CD4-positive, alpha-beta T cell treated with Interleukin-17A for 1 hour (primary cell): ENCODE measurements at regions not wholly inside any gene's neighbourhood (a gene's known extent, or its start where the extent isn't known, plus 50 kb on each side); places are given as distances from the start of the nearest gene placed in this dataset.

Experiments
- DNase-seq: peaks from one replicate; pipeline ENCODE4 v3.0.0-alpha.2; 2020

DNA sequence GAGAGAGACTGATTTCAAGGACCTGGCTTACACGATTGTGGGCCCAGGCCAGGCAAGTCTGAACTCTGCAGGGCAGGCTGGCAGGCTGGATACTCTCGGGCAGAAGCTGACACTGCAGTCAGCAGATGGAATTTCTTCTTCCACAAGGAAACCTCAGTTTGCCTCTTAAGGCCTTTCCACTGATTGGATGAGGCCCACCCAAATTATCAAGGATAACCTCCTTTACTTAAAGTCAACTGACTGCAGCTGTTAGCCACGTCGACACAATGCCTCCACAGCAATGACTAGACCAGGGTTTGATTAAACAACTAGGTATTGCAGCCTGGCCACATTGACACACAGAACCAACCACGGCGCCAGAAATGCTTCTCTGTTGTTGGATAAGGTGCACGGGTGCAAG is 130.5 kb downstream of the PSMG1 start:
- no peak for DNase-seq

DNA sequence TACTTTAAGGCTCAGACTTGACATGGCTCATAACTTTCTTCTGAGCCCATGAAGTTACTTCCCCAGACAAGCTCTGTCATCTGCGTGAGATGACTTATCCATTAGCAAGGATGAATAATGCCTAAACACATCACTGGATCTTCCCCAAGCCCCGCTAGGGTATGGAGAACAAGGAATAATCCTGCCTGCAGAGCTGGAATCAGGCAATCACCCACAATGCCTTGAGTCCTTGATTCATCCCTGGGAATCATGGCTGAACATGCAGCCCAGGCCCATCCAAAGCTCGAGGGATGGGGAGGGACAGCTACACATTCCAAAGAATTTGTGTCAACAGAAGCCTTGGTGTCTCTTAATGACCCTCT is 131.7 kb downstream of the PSMG1 start:
- DNase-seq: no peak

GRCh38 chr21:39050841-39051587 is 132.2 kb downstream of the PSMG1 start:
- DNase-seq: no peak

DNA sequence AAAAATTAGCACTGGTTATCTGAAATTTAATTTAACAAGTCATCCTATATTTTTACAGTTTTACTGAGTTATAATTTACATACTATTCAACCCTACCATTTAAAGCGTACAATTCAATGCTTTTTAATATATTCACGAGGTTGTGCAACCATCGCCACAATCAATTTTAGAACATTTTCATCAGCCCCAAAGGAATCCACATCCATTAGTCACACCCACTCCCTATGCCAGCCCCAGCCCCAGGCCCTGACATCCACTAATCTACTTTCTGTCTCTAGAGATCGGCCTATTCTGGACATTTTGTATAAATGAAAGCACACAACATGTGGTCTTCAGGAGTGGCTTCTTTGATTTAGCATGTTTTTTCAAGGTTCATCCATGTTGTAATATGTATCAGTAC is 134.7 kb downstream of the PSMG1 start:
- DNase-seq: no peak

- DNase-seq: no peak
Measured at GRCh38 chr21:39048064-39048463, 135.2 kb downstream of the PSMG1 start.

DNA sequence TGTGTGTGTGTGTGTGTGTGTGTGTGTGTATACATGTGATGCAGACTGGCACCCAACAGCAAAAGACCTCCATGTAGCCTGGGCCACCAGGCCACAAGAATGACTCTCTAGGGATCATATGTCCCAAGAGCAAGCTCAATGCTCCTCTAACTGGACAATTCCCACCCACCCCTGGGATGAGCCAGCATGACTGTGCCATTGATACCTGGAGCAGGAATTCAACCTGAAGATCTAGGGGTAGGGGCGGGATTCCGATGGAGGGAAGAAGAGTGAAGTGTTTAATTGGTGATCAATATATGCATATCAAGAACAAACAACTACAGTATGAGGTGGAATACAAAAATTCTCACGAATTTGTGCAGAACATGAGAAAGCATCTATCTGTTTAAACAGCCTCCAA is 136.2 kb downstream of the PSMG1 start:
- DNase-seq: no peak

GRCh38 chr21:39046236-39046916 is 136.9 kb downstream of the PSMG1 start:
- DNase-seq: no peak

GRCh38 chr21:39041816-39042215 is 141.4 kb downstream of the PSMG1 start:
- DNase-seq: no peak

GRCh38 chr21:39040494-39041110 is 142.6 kb downstream of the PSMG1 start:
- DNase-seq: no peak

DNA sequence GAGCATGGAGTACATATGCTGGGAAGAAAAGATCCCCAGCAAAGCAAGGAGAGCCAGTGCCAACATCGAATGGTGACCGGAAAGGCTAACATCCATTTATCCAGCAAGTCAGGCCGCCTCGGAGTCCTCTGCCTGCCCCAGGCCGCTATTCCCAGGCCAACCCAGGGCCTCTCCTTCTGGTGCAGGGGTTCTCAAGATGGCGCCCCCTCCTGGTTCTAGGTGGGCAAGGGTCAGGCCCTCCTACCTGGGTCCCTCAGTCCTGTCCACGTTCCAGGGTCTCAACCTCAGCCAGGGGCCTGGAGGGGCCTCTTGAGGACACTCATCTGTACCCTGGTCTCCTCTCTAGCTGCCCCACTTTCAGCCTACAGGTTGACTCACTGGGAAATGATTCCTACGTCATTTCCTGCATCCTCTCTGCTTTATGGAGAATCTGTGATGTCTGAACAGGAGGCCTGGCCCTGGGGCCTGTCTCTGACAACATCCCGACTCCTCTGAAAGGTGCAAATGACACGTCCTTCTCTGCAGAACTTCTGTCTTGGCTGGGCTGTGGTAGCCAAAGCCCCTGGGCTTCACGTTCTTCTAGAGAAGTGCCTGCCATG is 145.3 kb downstream of the PSMG1 start:
- DNase-seq: no peak

DNA sequence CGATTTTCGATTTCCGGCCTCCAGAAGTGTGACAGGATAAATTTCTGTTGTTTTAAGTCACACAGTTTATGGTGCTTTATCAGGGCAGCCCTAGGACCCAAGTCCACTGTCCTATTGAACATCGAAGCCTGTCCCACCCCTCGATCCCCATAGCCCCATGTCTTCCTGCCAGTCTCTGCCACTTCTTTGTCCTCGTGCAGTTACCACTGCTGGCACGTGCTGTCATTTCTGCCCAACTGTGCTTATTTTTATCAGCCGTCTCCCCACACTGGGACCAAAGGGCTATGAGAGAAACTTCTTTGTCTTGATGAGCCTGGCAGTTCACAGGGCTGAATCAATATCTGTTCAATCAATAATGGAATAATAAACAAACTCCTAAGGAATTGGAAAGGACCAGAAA is 146.7 kb downstream of the PSMG1 start:
- DNase-seq: no peak

- no peak for DNase-seq
Measured at GRCh38 chr21:39034590-39035536, 148.4 kb downstream of the PSMG1 start.

- DNase-seq: no peak
Measured at GRCh38 chr21:39033878-39034589, 149.2 kb downstream of the PSMG1 start.

GRCh38 chr21:39029900-39030884 is 153.1 kb downstream of the PSMG1 start:
- no peak for DNase-seq

DNA sequence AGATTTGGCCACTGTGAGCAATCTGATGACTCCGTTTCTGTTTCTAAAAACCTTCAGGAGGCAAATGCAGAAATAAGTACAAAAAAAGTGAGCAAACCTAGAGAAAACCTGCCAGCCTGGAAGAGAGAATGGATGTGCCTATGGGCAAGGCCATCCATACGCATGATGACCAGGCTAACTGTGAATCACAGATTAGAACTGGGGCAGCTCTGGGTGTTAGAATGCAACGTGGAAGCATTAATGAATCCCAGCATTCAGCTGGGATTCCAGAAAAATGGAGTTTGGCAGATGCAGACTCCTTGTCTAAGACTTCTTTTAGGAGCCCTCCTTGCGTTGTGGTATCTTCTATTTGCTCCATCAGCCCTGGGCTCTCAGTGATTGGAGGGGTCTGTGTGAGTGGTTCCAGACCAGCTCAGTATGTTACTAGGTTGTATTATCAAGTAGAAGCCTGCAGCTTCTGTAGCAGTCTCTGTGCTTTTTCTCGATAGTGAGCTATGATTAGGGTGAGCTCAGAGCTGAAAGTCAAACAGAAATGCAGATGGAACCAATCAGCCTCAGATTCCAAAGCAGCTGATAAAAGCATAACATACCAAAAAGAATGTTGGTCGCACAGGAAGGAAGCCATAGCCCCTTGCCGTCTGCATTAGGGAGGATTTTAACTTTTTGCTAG is 154.0 kb downstream of the PSMG1 start:
- DNase-seq: no peak

- no peak for DNase-seq
Measured at GRCh38 chr21:39025198-39025597, 158.1 kb downstream of the PSMG1 start.

DNA sequence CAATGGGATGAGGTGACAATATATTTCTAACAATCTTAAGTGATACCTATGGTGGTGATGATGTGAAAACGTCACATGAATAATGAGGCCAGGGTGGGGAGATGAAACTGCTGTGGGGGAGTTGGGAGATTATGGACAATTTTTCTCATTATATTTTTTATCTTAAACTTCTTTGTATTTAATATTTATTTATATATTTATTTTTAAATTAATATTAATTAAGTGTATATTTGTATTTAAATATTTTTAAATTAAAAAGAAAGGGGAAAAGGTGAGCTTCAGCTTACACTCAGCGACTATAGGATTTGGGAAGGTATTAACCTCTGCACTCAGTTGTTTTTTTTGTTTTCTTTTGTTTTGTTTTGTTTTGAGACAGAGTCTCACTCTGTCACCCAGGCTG is 158.7 kb downstream of the PSMG1 start:
- no peak for DNase-seq

GRCh38 chr21:39022863-39023693 is 160.2 kb downstream of the PSMG1 start:
- DNase-seq: no peak

- no peak for DNase-seq
Measured at GRCh38 chr21:39022466-39022862, 160.8 kb downstream of the PSMG1 start.
